IMR-90 (cell line): ENCODE measurements at regions not wholly inside any gene's neighbourhood (a gene's known extent, or its start where the extent isn't known, plus 50 kb on each side); places are given as distances from the start of the nearest gene placed in this dataset.

ENCODE experiments used
- ATAC-seq: fragments of 200-7000 bp; cut with Tn5 transposase; 2 replicates; pipeline ENCODE4 v1.9.1; 2020; ENCODE audit warnings: low read depth, mild to moderate bottlenecking, moderate library complexity
- BruUV-seq: library from RNA; stranded (reverse); fragments of 400-500 nt; replicated peaks from 2 replicates; lab custom pipeline; 2021; lab: Mats Ljungman, UMichigan
- CTCF ChIA-PET: fragments of 300-600 bp; formaldehyde crosslinking; extraction: SDS; loops from one replicate; lab custom pipeline; 2021; ENCODE audit warnings: antibody characterized with exemption; lab: Yijun Ruan, JAX
- POLR2A ChIA-PET: fragments of 300-600 bp; sonication (Branson Sonifier 250); formaldehyde crosslinking; loops from one replicate; lab custom pipeline; 2022; ENCODE audit warnings: antibody characterized with exemption; ENCODE audit not compliant: unreplicated experiment; lab: Charles Lee
- DNase-seq: peaks from one replicate; pipeline ENCODE4 v3.0.0; 2013
- H2AFZ ChIP-seq: replicated peaks from 2 replicates; pipeline ENCODE3; 2013; ENCODE audit warnings: low read length, mild to moderate bottlenecking; ENCODE audit not compliant: poor library complexity
- H2AK5ac ChIP-seq: 2 replicates; pipeline ENCODE4 v1.6.1; 2013; ENCODE audit warnings: low read depth, low read length, inconsistent platforms
- H2AK9ac ChIP-seq: replicated peaks from 2 replicates; pipeline ENCODE3; 2013; ENCODE audit warnings: mild to moderate bottlenecking, low read depth, low read length, moderate library complexity; ENCODE audit not compliant: poor library complexity
- H2BK120ac ChIP-seq: 2 replicates; pipeline ENCODE4 v1.6.1; 2013; ENCODE audit warnings: low read depth, low read length, inconsistent platforms
- H2BK15ac ChIP-seq: 3 replicates; pipeline ENCODE4 v1.6.1; 2013; ENCODE audit warnings: low read depth, low read length, inconsistent platforms
- H2BK20ac ChIP-seq: 2 replicates; pipeline ENCODE4 v1.6.1; 2013; ENCODE audit warnings: low read depth, mild to moderate bottlenecking, inconsistent platforms, low read length, moderate library complexity
- H2BK5ac ChIP-seq: 2 replicates; pipeline ENCODE4 v1.6.1; 2013; ENCODE audit warnings: mild to moderate bottlenecking, low read depth, low read length, inconsistent platforms; ENCODE audit not compliant: poor library complexity, severe bottlenecking
- H3K14ac ChIP-seq: replicated peaks from 2 replicates; pipeline ENCODE4 v1.6.1; 2013; ENCODE audit warnings: low read depth, low read length, inconsistent platforms
- H3K18ac ChIP-seq: 2 replicates; pipeline ENCODE4 v1.6.1; 2013; ENCODE audit warnings: low read depth, low read length, control low read depth
- H3K23ac ChIP-seq: 2 replicates; pipeline ENCODE4 v1.6.1; 2013; ENCODE audit warnings: low read depth, low read length, inconsistent platforms
- H3K27ac ChIP-seq: 2 replicates; pipeline ENCODE4 v1.5.1; 2013; ENCODE audit warnings: mild to moderate bottlenecking, control low read depth, low read length; ENCODE audit not compliant: insufficient read depth
- H3K27me3 ChIP-seq: 2 replicates; pipeline ENCODE4 v1.6.1; 2013; ENCODE audit warnings: low read length; ENCODE audit not compliant: control insufficient read depth, insufficient read depth
- H3K36me3 ChIP-seq: 2 replicates; pipeline ENCODE4 v1.6.1; 2013; ENCODE audit warnings: low read length, mixed read lengths; ENCODE audit not compliant: control insufficient read depth, insufficient read depth
- H3K4ac ChIP-seq: 2 replicates; pipeline ENCODE4 v1.6.1; 2013; ENCODE audit warnings: low read depth, low read length, inconsistent platforms
- H3K4me1 ChIP-seq: 2 replicates; pipeline ENCODE4 v1.6.1; 2013; ENCODE audit warnings: low read length, mixed read lengths; ENCODE audit not compliant: control insufficient read depth, insufficient read depth
- H3K4me2 ChIP-seq: 2 replicates; pipeline ENCODE4 v1.6.1; 2013; ENCODE audit warnings: low read depth, mild to moderate bottlenecking, control low read depth, low read length, moderate library complexity
- H3K4me3 ChIP-seq: 2 replicates; pipeline ENCODE4 v1.5.1; 2013; ENCODE audit warnings: low read depth, mild to moderate bottlenecking, control low read depth, low read length, moderate library complexity; ENCODE audit not compliant: insufficient read depth
- H3K56ac ChIP-seq: 2 replicates; pipeline ENCODE4 v1.6.1; 2013; ENCODE audit warnings: low read length, inconsistent platforms; ENCODE audit not compliant: insufficient read depth; ENCODE audit errors: extremely low read depth
- H3K79me1 ChIP-seq, 2 experiments: 2 replicates each; pipeline ENCODE4 v1.6.1; 2013; ENCODE audit warnings: low read length in 2 of 2, inconsistent platforms in 1 of 2, low read depth in 1 of 2
- H3K9ac ChIP-seq: 2 replicates; pipeline ENCODE4 v1.6.1; 2013; ENCODE audit warnings: low read depth, low read length, control low read depth
- H3K9me1 ChIP-seq: 2 replicates; pipeline ENCODE4 v1.6.1; 2013; ENCODE audit warnings: low read length, inconsistent platforms; ENCODE audit not compliant: insufficient read depth
- H3K9me3 ChIP-seq: 2 replicates; pipeline ENCODE4 v1.6.1; 2013; ENCODE audit warnings: low read length; ENCODE audit not compliant: control insufficient read depth, insufficient read depth
- H4K20me1 ChIP-seq: 2 replicates; pipeline ENCODE4 v1.6.1; 2013; ENCODE audit warnings: low read length, inconsistent platforms; ENCODE audit not compliant: insufficient read depth
- H4K5ac ChIP-seq: 2 replicates; pipeline ENCODE4 v1.6.1; 2013; ENCODE audit warnings: mild to moderate bottlenecking, low read depth, low read length, control low read depth
- H4K8ac ChIP-seq, 2 experiments: 2 replicates each; pipeline ENCODE4 v1.6.1; 2013; ENCODE audit warnings: low read depth in 2 of 2, low read length in 2 of 2, control low read depth in 1 of 2, inconsistent platforms in 1 of 2
- H4K91ac ChIP-seq: 2 replicates; pipeline ENCODE4 v1.6.1; 2013; ENCODE audit warnings: low read depth, low read length, inconsistent platforms; ENCODE audit not compliant: insufficient read depth
- CEBPB ChIP-seq: IDR thresholded peaks from 2 replicates; pipeline ENCODE4 v1.6.1; 2012; ENCODE audit warnings: low read depth, low read length, improper control_type of control experiment
- ELK1 ChIP-seq: fragments of 150-350 bp; IDR thresholded peaks from 2 replicates; pipeline ENCODE4 v1.6.1; 2016; ENCODE audit warnings: low read depth, mild to moderate bottlenecking, low read length, moderate library complexity, borderline replicate concordance
- FOS ChIP-seq: fragments of 150-350 bp; IDR thresholded peaks from 2 replicates; pipeline ENCODE4 v1.6.1; 2016; ENCODE audit warnings: low read depth, low read length
- MAFK ChIP-seq: IDR thresholded peaks from 2 replicates; pipeline ENCODE4 v1.6.1; 2012; ENCODE audit warnings: low read depth, low read length, improper control_type of control experiment
- MAZ ChIP-seq: IDR thresholded peaks from 2 replicates; pipeline ENCODE4 v1.6.1; 2012; ENCODE audit warnings: low read depth, mild to moderate bottlenecking, low read length, improper control_type of control experiment, moderate library complexity, borderline replicate concordance
- NFE2L2 ChIP-seq: fragments of 150-350 bp; IDR thresholded peaks from 2 replicates; pipeline ENCODE4 v1.6.1; 2016; ENCODE audit warnings: low read depth, mild to moderate bottlenecking, low read length
- RCOR1 ChIP-seq: IDR thresholded peaks from 2 replicates; pipeline ENCODE4 v1.6.1; 2012; ENCODE audit warnings: mild to moderate bottlenecking, low read length, improper control_type of control experiment; ENCODE audit not compliant: insufficient replicate concordance
- RFX5 ChIP-seq: IDR thresholded peaks from 2 replicates; pipeline ENCODE4 v1.8.0; 2012; ENCODE audit warnings: low read depth, mild to moderate bottlenecking, low read length, moderate library complexity
- SMC3 ChIP-seq: fragments of 150-350 bp; IDR thresholded peaks from 2 replicates; pipeline ENCODE4 v1.6.1; 2016; ENCODE audit warnings: low read depth, mild to moderate bottlenecking, antibody characterized with exemption, low read length, moderate library complexity
- WGBS, 2 experiments: methylation state at CpG; one replicate each; pipeline versions ENCODE4 v1.1.5 to v1.1.7; 2013; ENCODE audit warnings: missing lambda C conversion rate in 2 of 2; ENCODE audit not compliant: insufficient read length in 1 of 2; ENCODE audit errors: extremely low coverage in 2 of 2; 5-methylcytosine and 5-hydroxymethylcytosine counted together
- dilution Hi-C: fragments of 300-500 bp; cut with HindIII; formaldehyde crosslinking; loops from one replicate; pipeline ENCODE4 v1.14.3; 2018; ENCODE audit warnings: low sequenced_read_pairs; ENCODE audit not compliant: unreplicated experiment
- in situ Hi-C: fragments of 300-500 bp; cut with MboI; formaldehyde crosslinking; loops from 3 replicates; pipeline ENCODE4 v1.14.3; 2019; ENCODE audit warnings: low sequenced_read_pairs, inconsistent platforms, mixed read lengths
- intact Hi-C: fragments of 100-400 bp; cut with micrococcal nuclease; formaldehyde crosslinking; loops from 2 replicates; pipeline ENCODE4 v1.10.0; 2022

GRCh38 chr2:199113111-199113510 lies 344.6 kb downstream of the SATB2 start:
- Histone ChIP-seq H4K91ac (no peak overlapping the region), H3K9me3 (no peaks in the 10 kb centered on the region), H3K18ac (no peak overlapping the region), H2AFZ (no peak overlapping the region), H3K14ac (no peak overlapping the region), H3K27ac (no peak overlapping the region), H3K9me1 (no peaks in the 10 kb centered on the region), H3K9ac (no peak overlapping the region), H2BK15ac (no peak overlapping the region), H3K4me2 (no peak overlapping the region), H4K20me1 (no peaks in the 10 kb centered on the region), H4K5ac (no peak overlapping the region), H3K4ac (no peak overlapping the region), H3K4me1 (no peaks in the 10 kb centered on the region), H2AK5ac (no peak overlapping the region), H3K36me3 (no peaks in the 10 kb centered on the region), H2BK120ac (no peak overlapping the region), H2BK5ac (no peak overlapping the region), H3K56ac (no peak overlapping the region), H3K23ac (no peak overlapping the region), H2AK9ac (no peak overlapping the region), H2BK20ac (no peak overlapping the region), H3K27me3 (no peaks in the 10 kb centered on the region), H4K8ac (no peak overlapping the region), H3K4me3 (no peak overlapping the region), H3K79me1 (no peaks in the 10 kb centered on the region)
- in situ Hi-C loops = no loop called here
- intact Hi-C loops = no loop called here
- CTCF ChIA-PET = no interaction called here
- POLR2A ChIA-PET = no interaction called here
- ATAC-seq (no peak), DNase-seq (no peak)
- no CpG with 5 or more reads among the region's 2 CpGs for WGBS, 2 experiments
- TF ChIP-seq RCOR1 (no peak), MAFK (no peak), RFX5 (no peak), CEBPB (no peak), ELK1 (no peak), SMC3 (no peak), NFE2L2 (no peak), MAZ (no peak), FOS (no peak)
- dilution Hi-C loops = no loop called here
- BruUV-seq = no TSS peak
